WERI-Rb-1 (cell line): ENCODE measurements at regions not wholly inside any gene's neighbourhood (a gene's known extent, or its start where the extent isn't known, plus 50 kb on each side); places are given as distances from the start of the nearest gene placed in this dataset.

Source experiments
- DNase-seq: peaks from one replicate; pipeline ENCODE4 v3.0.0-alpha.2; 2020
- H3K27ac ChIP-seq: fragments of 250-450 bp; sonication (Bioruptor Pico); 2 replicates; pipeline ENCODE4 v1.5.1; 2020; ENCODE audit warnings: mild to moderate bottlenecking, moderate library complexity
- H3K27me3 ChIP-seq: fragments of 250-450 bp; sonication (Bioruptor Pico); 2 replicates; pipeline ENCODE4 v1.5.1; 2021; ENCODE audit warnings: mild to moderate bottlenecking, low read depth, moderate library complexity; ENCODE audit not compliant: insufficient read depth, severe bottlenecking
- H3K36me3 ChIP-seq: fragments of 250-450 bp; sonication (Bioruptor Pico); 2 replicates; pipeline ENCODE4 v1.5.1; 2020; ENCODE audit warnings: mild to moderate bottlenecking, moderate library complexity
- H3K4me3 ChIP-seq: 2 replicates; pipeline ENCODE4 v1.5.1; 2011; ENCODE audit warnings: low read depth, mild to moderate bottlenecking, control low read depth, low read length
- H3K9me3 ChIP-seq: fragments of 250-450 bp; sonication (Bioruptor Pico); 2 replicates; pipeline ENCODE4 v1.5.1; 2021; ENCODE audit warnings: mild to moderate bottlenecking, moderate library complexity; ENCODE audit not compliant: severe bottlenecking
- CTCF ChIP-seq: IDR thresholded peaks from 2 replicates; pipeline ENCODE4 v1.5.1; 2011; ENCODE audit warnings: low read depth, mild to moderate bottlenecking, control low read depth, inconsistent platforms, low read length

- no peak overlapping the region for H3K4me3 ChIP-seq
- H3K36me3 ChIP-seq: no peaks in the 10 kb centered on the region
- DNase-seq: no peak
- TF ChIP-seq CTCF: no peak
- H3K27ac ChIP-seq: no peak overlapping the region
- no peaks in the 10 kb centered on the region for H3K27me3 ChIP-seq
- no peaks in the 10 kb centered on the region for H3K9me3 ChIP-seq
These were observed 372.3 kb upstream of the CCNH start for GRCh38 chr5:87784879-87785495.

- H3K27ac ChIP-seq: no peak overlapping the region
- no peak for TF ChIP-seq CTCF
- DNase-seq: no peak
- no peaks in the 10 kb centered on the region for H3K9me3 ChIP-seq
- no peak overlapping the region for H3K4me3 ChIP-seq
- no peaks in the 10 kb centered on the region for H3K36me3 ChIP-seq
- no peaks in the 10 kb centered on the region for H3K27me3 ChIP-seq
These were observed 371.6 kb upstream of the CCNH start for GRCh38 chr5:87784311-87784710.

- no peak for TF ChIP-seq CTCF
- H3K36me3 ChIP-seq: no peaks in the 10 kb centered on the region
- no peak overlapping the region for H3K4me3 ChIP-seq
- no peak overlapping the region for H3K27ac ChIP-seq
- no peaks in the 10 kb centered on the region for H3K27me3 ChIP-seq
- no peak for DNase-seq
- H3K9me3 ChIP-seq: no peaks in the 10 kb centered on the region
These were observed 370.2 kb upstream of the CCNH start for GRCh38 chr5:87782916-87783315.

GRCh38 chr5:87781976-87782375, 369.2 kb upstream of the CCNH start:
- Histone ChIP-seq H3K36me3 (no peaks in the 10 kb centered on the region), H3K9me3 (no peaks in the 10 kb centered on the region), H3K27ac (no peak overlapping the region), H3K4me3 (no peak overlapping the region), H3K27me3 (no peaks in the 10 kb centered on the region)
- no peak for TF ChIP-seq CTCF
- no peak for DNase-seq

GRCh38 chr5:87780831-87781760, 368.4 kb upstream of the CCNH start:
- H3K4me3 ChIP-seq: peak overlapping the region; percentile 20; the same call in 1 of the 2 replicates

More at GRCh38 chr5:87780831-87781760, 368.4 kb upstream of the CCNH start:
- DNase-seq: peak; percentile 85
- peak; percentile 86 for TF ChIP-seq CTCF
- H3K27ac ChIP-seq: no peak overlapping the region
- H3K27me3 ChIP-seq: no peaks in the 10 kb centered on the region
- H3K9me3 ChIP-seq: no peaks in the 10 kb centered on the region
- H3K36me3 ChIP-seq: no peaks in the 10 kb centered on the region
